ENCODE measurements at regions not wholly inside any gene's neighbourhood (a gene's known extent, or its start where the extent isn't known, plus 50 kb on each side); places are given as distances from the start of the nearest gene placed in this dataset.

DNA sequence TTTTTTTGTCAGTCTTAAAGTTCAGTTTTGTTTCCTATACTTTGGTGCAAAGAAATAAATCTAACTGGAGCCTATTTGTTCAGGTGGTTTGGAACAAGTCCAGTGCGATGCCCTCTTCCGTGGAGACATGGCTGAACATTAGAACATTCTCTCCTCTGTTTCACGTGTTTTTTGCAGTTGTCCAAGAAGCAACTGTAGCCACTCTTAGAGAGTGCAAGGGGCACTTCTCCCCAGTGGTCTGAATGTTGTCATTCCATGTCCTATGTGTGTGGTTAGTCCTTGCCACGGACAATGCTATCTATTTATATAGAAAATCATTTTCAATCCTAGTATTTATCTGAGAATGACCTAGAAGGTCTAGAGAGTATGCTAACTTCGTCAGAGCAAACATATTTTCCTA, 1232.5 kb upstream of the SEL1L start:
- DNase-seq (ENCODE audit: low read depth) = no peak
- TF ChIP-seq, protein P1, sequence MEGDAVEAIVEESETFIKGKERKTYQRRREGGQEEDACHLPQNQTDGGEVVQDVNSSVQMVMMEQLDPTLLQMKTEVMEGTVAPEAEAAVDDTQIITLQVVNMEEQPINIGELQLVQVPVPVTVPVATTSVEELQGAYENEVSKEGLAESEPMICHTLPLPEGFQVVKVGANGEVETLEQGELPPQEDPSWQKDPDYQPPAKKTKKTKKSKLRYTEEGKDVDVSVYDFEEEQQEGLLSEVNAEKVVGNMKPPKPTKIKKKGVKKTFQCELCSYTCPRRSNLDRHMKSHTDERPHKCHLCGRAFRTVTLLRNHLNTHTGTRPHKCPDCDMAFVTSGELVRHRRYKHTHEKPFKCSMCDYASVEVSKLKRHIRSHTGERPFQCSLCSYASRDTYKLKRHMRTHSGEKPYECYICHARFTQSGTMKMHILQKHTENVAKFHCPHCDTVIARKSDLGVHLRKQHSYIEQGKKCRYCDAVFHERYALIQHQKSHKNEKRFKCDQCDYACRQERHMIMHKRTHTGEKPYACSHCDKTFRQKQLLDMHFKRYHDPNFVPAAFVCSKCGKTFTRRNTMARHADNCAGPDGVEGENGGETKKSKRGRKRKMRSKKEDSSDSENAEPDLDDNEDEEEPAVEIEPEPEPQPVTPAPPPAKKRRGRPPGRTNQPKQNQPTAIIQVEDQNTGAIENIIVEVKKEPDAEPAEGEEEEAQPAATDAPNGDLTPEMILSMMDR (IDR thresholded peaks at IDR 0.05; ENCODE audit: insufficient read depth, low read length, poor library complexity, severe bottlenecking) = no peak
- Histone ChIP-seq H3K27me3 (ENCODE audit: control insufficient read depth, insufficient read depth, low read length) (no peaks in the 10 kb centered on the region), H3K36me3 (ENCODE audit: control insufficient read depth, insufficient read depth, low read length) (no peaks in the 10 kb centered on the region), H3K4me3 (ENCODE audit: low read depth, low read length) (no peak overlapping the region)

DNA sequence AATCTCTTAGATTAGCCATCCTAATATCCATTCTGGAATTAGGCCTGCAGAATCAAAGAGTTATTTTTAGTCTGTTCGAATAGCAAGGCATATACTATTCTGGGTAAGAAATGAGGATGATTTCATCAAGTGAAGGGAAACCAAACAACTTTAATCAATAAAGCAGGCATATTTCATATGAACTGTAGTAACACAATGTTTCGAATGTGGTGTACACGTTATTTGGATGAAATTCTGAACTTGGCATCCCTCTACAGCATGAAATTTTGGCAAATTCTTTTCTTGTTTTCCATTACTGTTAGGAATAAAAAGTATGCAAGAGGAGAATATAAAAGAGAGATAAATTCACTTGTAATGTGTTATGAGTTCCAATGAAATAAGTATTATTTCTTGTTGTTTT, 1233.3 kb upstream of the SEL1L start:
- Histone ChIP-seq H3K4me3 (ENCODE audit: low read depth, low read length) (no peak overlapping the region), H3K36me3 (ENCODE audit: control insufficient read depth, insufficient read depth, low read length) (no peaks in the 10 kb centered on the region), H3K27me3 (ENCODE audit: control insufficient read depth, insufficient read depth, low read length) (no peaks in the 10 kb centered on the region)
- TF ChIP-seq, protein P1 (IDR thresholded peaks at IDR 0.05; ENCODE audit: insufficient read depth, low read length, poor library complexity, severe bottlenecking) = no peak
- DNase-seq (ENCODE audit: low read depth) = no peak

DNA sequence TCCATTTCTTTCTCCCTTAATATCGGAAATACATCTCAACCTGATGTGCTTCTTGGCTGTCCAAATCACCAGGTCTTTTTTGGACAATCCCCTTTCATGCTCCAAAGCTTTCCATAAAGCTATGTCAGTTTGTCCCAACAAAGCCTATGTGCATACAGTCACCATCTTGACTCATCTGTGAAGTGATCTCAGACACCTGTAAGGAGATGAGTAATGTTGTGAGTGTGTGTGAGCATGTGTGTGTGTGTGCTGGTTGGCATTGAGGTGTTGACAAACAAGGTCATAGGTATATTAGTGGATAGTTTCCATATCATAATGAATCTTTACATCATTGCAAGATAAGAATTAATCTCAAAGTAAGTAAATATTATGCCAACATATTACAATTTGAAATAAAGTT, 1243.3 kb upstream of the SEL1L start:
- no peak for DNase-seq (ENCODE audit: low read depth)
- H3K27me3 ChIP-seq (ENCODE audit: control insufficient read depth, insufficient read depth, low read length) = no peaks in the 10 kb centered on the region
- no peak overlapping the region for H3K4me3 ChIP-seq (ENCODE audit: low read depth, low read length)
- TF ChIP-seq, protein P1 (IDR thresholded peaks at IDR 0.05; ENCODE audit: insufficient read depth, low read length, poor library complexity, severe bottlenecking) = no peak
- no peaks in the 10 kb centered on the region for H3K36me3 ChIP-seq (ENCODE audit: control insufficient read depth, insufficient read depth, low read length)

DNA sequence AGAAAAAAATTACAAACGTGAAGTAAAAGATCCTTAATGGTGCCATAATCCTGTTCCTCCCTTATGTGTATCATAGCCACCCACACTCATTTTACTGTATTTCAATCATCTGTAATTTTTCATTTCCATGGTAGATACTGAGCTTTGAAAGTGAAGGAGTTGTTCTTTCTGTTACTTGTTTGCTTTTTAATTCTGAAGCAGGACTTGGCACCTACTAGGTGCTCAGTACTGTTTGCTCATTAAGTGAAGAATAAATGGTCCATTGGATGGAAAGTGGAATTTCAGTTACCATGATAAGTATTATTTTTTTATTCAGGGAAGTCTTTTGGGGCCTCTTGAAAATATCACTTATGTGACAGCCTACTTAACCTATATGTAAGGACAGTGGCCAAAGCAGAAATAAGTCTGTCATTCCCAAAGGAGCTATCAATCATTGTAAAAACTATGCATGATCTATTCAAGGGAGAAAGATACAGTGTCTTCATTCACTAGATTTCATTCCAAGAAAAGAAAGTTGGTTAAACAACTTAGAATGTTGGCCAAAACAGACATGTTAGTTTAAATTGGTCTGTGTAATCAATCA, 1244.4 kb upstream of the SEL1L start:
- TF ChIP-seq, protein P1 (IDR thresholded peaks at IDR 0.05; ENCODE audit: insufficient read depth, low read length, poor library complexity, severe bottlenecking) = no peak
- Histone ChIP-seq H3K36me3 (ENCODE audit: control insufficient read depth, insufficient read depth, low read length) (no peaks in the 10 kb centered on the region), H3K4me3 (ENCODE audit: low read depth, low read length) (no peak overlapping the region), H3K27me3 (ENCODE audit: control insufficient read depth, insufficient read depth, low read length) (no peaks in the 10 kb centered on the region)
- DNase-seq (ENCODE audit: low read depth) = no peak

DNA sequence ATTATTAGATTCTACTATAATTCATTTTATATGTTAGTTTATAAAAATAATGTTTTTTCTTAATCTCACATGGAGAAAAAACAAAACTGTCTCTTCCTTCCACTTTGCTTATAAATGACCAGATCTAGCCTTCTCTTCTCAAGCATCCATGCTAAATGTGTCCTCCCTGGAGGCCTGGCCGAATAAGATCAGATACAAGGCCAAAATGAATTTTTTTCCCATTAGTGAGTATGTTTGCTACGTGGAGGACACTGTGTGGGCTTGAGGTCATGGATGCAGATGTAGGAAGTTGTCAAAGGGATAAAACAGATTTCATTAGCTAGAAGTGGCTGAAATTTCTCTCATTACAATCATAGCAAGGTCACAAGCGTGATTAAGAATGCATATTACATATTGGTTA, 1244.9 kb upstream of the SEL1L start:
- Histone ChIP-seq H3K27me3 (ENCODE audit: control insufficient read depth, insufficient read depth, low read length) (no peaks in the 10 kb centered on the region), H3K36me3 (ENCODE audit: control insufficient read depth, insufficient read depth, low read length) (no peaks in the 10 kb centered on the region), H3K4me3 (ENCODE audit: low read depth, low read length) (no peak overlapping the region)
- no peak for DNase-seq (ENCODE audit: low read depth)
- TF ChIP-seq, protein P1 (IDR thresholded peaks at IDR 0.05; ENCODE audit: insufficient read depth, low read length, poor library complexity, severe bottlenecking) = no peak

DNA sequence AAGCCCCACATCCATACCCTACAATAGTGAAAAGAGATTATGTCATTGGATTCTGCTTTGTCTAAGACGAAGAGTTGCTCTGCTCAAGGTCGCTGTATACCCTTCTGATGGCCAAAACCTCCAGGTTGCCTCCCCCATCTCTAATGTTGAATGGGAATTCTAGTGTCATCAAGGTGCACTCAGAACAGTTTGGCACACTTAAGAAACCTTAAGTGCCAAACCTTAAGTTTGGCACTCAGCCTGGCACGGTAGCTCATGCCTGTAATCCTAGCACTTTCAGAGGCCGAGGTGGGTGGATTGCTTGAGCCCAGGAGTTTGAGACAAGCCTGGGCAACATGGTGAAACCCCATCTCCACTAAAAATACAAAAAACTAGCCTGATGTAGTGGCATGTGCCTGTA, 1245.6 kb upstream of the SEL1L start:
- Histone ChIP-seq H3K36me3 (ENCODE audit: control insufficient read depth, insufficient read depth, low read length) (no peaks in the 10 kb centered on the region), H3K4me3 (ENCODE audit: low read depth, low read length) (no peak overlapping the region), H3K27me3 (ENCODE audit: control insufficient read depth, insufficient read depth, low read length) (no peaks in the 10 kb centered on the region)
- TF ChIP-seq, protein P1 (IDR thresholded peaks at IDR 0.05; ENCODE audit: insufficient read depth, low read length, poor library complexity, severe bottlenecking) = no peak
- DNase-seq (ENCODE audit: low read depth) = no peak

Measured in kidney epithelial cell (primary cell).